Caco-2 (cell line): ENCODE measurements at regions not wholly inside any gene's neighbourhood (a gene's known extent, or its start where the extent isn't known, plus 50 kb on each side); places are given as distances from the start of the nearest gene placed in this dataset.
A peak's percentile ranks its signal among the peaks of the same experiment; 100 is the strongest.

Experiments
- BruUV-seq: library from RNA; stranded (reverse); fragments of 400-500 nt; replicated peaks from 2 replicates; lab custom pipeline; 2021; lab: Mats Ljungman, UMichigan
- CTCF ChIA-PET: fragments of 300-600 bp; sonication (Branson Sonifier 250); formaldehyde crosslinking; loops from one replicate; lab custom pipeline; 2022; ENCODE audit warnings: antibody characterized with exemption; lab: Charles Lee
- POLR2A ChIA-PET: fragments of 300-600 bp; sonication (Branson Sonifier 250); formaldehyde crosslinking; loops from one replicate; lab custom pipeline; 2022; ENCODE audit warnings: antibody characterized with exemption; lab: Charles Lee
- DNase-seq, 2 experiments: peaks; one replicate each; pipeline versions ENCODE4 v3.0.0 to v3.0.0-alpha.2; 2020 to 2022
- H3K27me3 ChIP-seq: replicated peaks from 2 replicates; pipeline ENCODE4 v1.6.0; 2011; ENCODE audit warnings: low read length; ENCODE audit not compliant: control insufficient read depth, insufficient read depth
- H3K36me3 ChIP-seq: 2 replicates; pipeline ENCODE4 v1.5.1; 2011; ENCODE audit warnings: low read length; ENCODE audit not compliant: control insufficient read depth, insufficient read depth
- H3K4me1 ChIP-seq: fragments of 250-450 bp; sonication (Bioruptor Pico); 2 replicates; pipeline ENCODE4 v1.5.1; 2020; ENCODE audit warnings: mild to moderate bottlenecking
- H3K4me3 ChIP-seq: 2 replicates; pipeline ENCODE4 v1.5.1; 2011; ENCODE audit warnings: low read depth, mild to moderate bottlenecking, control low read depth, low read length
- H3K9me3 ChIP-seq: fragments of 250-450 bp; sonication (Bioruptor Pico); 2 replicates; pipeline ENCODE4 v1.5.1; 2020; ENCODE audit warnings: mild to moderate bottlenecking, moderate library complexity
- H3K27ac Mint-ChIP-seq: one replicate; pipeline ENCODE4 v1.8.0; 2022; ENCODE audit warnings: mixed read lengths; ENCODE audit not compliant: unreplicated experiment
- H3K27me3 Mint-ChIP-seq: one replicate; pipeline ENCODE4 v1.8.0; 2022; ENCODE audit warnings: mixed read lengths; ENCODE audit not compliant: insufficient read depth, unreplicated experiment
- H3K36me3 Mint-ChIP-seq: one replicate; pipeline ENCODE4 v1.8.0; 2022; ENCODE audit warnings: mild to moderate bottlenecking, mixed read lengths; ENCODE audit not compliant: insufficient read depth, unreplicated experiment
- H3K4me1 Mint-ChIP-seq: one replicate; pipeline ENCODE4 v1.8.0; 2022; ENCODE audit warnings: low read depth, mixed read lengths; ENCODE audit not compliant: unreplicated experiment
- H3K4me3 Mint-ChIP-seq: one replicate; pipeline ENCODE4 v1.8.0; 2022; ENCODE audit warnings: mild to moderate bottlenecking, moderate library complexity, mixed read lengths; ENCODE audit not compliant: unreplicated experiment
- H3K9me3 Mint-ChIP-seq: one replicate; pipeline ENCODE4 v1.8.0; 2022; ENCODE audit warnings: mixed read lengths; ENCODE audit not compliant: unreplicated experiment
- CTCF ChIP-seq, 2 experiments: fragments of 200-600 bp in 1 of 2; IDR thresholded peaks; 1 replicate in 1 of 2; 2 replicates in 1 of 2; pipeline versions ENCODE4 v1.5.1 to v1.8.0; 2011 to 2022; ENCODE audit warnings: antibody characterized with exemption in 1 of 2, control low read depth in 1 of 2, inconsistent platforms in 1 of 2, low read depth in 1 of 2, low read length in 1 of 2, mild to moderate bottlenecking in 1 of 2, moderate library complexity in 1 of 2; ENCODE audit not compliant: insufficient read depth in 1 of 2, severe bottlenecking in 1 of 2, unreplicated experiment in 1 of 2
- intact Hi-C: fragments of 100-400 bp; cut with micrococcal nuclease; formaldehyde crosslinking; loops from one replicate; pipeline ENCODE4 v1.10.0; 2022; ENCODE audit not compliant: unreplicated experiment

- ChIA-PET CTCF (no interaction called here), POLR2A (no interaction called here)
- Mint-ChIP-seq H3K4me1 (no peaks in the 10 kb centered on the region), H3K27me3 (no peaks in the 10 kb centered on the region), H3K36me3 (no peaks in the 10 kb centered on the region), H3K27ac (no peak overlapping the region), H3K9me3 (no peaks in the 10 kb centered on the region), H3K4me3 (no peak overlapping the region)
- TF ChIP-seq CTCF (IDR thresholded peaks at IDR 0.05; ENCODE audit: insufficient read depth in 1 of 2, low read depth in 1 of 2, low read length in 1 of 2, severe bottlenecking in 1 of 2, unreplicated experiment in 1 of 2): no peak
- Histone ChIP-seq H3K27me3 (no peaks in the 10 kb centered on the region), H3K36me3 (no peaks in the 10 kb centered on the region), H3K9me3 (0 out of 2 replicates have a peak, but pooled peaks cover 5% of the 10 kb centered on the region), H3K4me3 (no peak overlapping the region), H3K4me1 (no peaks in the 10 kb centered on the region)
- intact Hi-C loops: no loop called here
- BruUV-seq: no TSS peak
- DNase-seq: no peak
These were observed 168.5 kb downstream of the PALM2AKAP2 start for GRCh38 chr9:109948453-109948852.

- no peak overlapping the region for H3K4me3 ChIP-seq
- no TSS peak for BruUV-seq
- Mint-ChIP-seq H3K27ac (peak overlapping the region; percentile 7), H3K9me3 (no peaks in the 10 kb centered on the region), H3K4me1 (no peaks in the 10 kb centered on the region), H3K27me3 (no peaks in the 10 kb centered on the region), H3K36me3 (no peaks in the 10 kb centered on the region), H3K4me3 (no peak overlapping the region)
- H3K36me3 ChIP-seq: no peaks in the 10 kb centered on the region
- no peak for TF ChIP-seq CTCF (IDR thresholded peaks at IDR 0.05; ENCODE audit: insufficient read depth in 1 of 2, low read depth in 1 of 2, low read length in 1 of 2, severe bottlenecking in 1 of 2, unreplicated experiment in 1 of 2)
- DNase-seq: no peak
- CTCF ChIA-PET: interaction anchor here (0.6 kb wide), 1 partner anchor 86 kb away, joined by 4 read pairs; no protein-coding TSS in a partner anchor
- intact Hi-C loops: no loop called here
- no peaks in the 10 kb centered on the region for H3K4me1 ChIP-seq
- no peaks in the 10 kb centered on the region for H3K27me3 ChIP-seq
- POLR2A ChIA-PET: no interaction called here
- H3K9me3 ChIP-seq: no peaks in the 10 kb centered on the region
These were observed 170.9 kb downstream of the PALM2AKAP2 start for GRCh38 chr9:109950710-109951443.

GRCh38 chr9:109953300-109953699, 173.3 kb downstream of the PALM2AKAP2 start:
- H3K4me3 Mint-ChIP-seq: no peak overlapping the region
- H3K27ac Mint-ChIP-seq: no peak overlapping the region
- H3K4me1 Mint-ChIP-seq: no peaks in the 10 kb centered on the region
- ChIA-PET CTCF (no interaction called here), POLR2A (no interaction called here)
- H3K9me3 Mint-ChIP-seq: no peaks in the 10 kb centered on the region
- TF ChIP-seq CTCF (IDR thresholded peaks at IDR 0.05; ENCODE audit: insufficient read depth in 1 of 2, low read depth in 1 of 2, low read length in 1 of 2, severe bottlenecking in 1 of 2, unreplicated experiment in 1 of 2): no peak
- BruUV-seq: no TSS peak
- no peak for DNase-seq
- no peaks in the 10 kb centered on the region for H3K27me3 ChIP-seq
- no peaks in the 10 kb centered on the region for H3K4me1 ChIP-seq
- H3K36me3 ChIP-seq: no peaks in the 10 kb centered on the region
- intact Hi-C loops: no loop called here
- no peaks in the 10 kb centered on the region for H3K9me3 ChIP-seq
- no peak overlapping the region for H3K4me3 ChIP-seq
- H3K36me3 Mint-ChIP-seq: no peaks in the 10 kb centered on the region
- H3K27me3 Mint-ChIP-seq: peaks cover 2% of the 10 kb centered on the region
